HepG2 (cell line): ENCODE measurements at regions not wholly inside any gene's neighbourhood (a gene's known extent, or its start where the extent isn't known, plus 50 kb on each side); places are given as distances from the start of the nearest gene placed in this dataset.

Experiments used
- ZBTB39 ChIP-seq: sonication (generic); formaldehyde crosslinking; IDR thresholded peaks from 2 replicates; pipeline ENCODE4 v1.5.0; 2020; ENCODE audit warnings: missing genetic modification reagents
- ZNF569 ChIP-seq: sonication (generic); formaldehyde crosslinking; IDR thresholded peaks from 2 replicates; pipeline ENCODE4 v1.5.0; 2020; ENCODE audit warnings: mild to moderate bottlenecking, missing genetic modification reagents, moderate library complexity, borderline replicate concordance
- ZNF646 ChIP-seq: sonication (generic); formaldehyde crosslinking; IDR thresholded peaks from 2 replicates; pipeline ENCODE4 v1.9.0; 2021; ENCODE audit warnings: mild to moderate bottlenecking, missing genetic modification reagents
- ZNF713 ChIP-seq: sonication (generic); formaldehyde crosslinking; IDR thresholded peaks from 2 replicates; pipeline ENCODE4 v1.4.0; 2020; ENCODE audit warnings: mild to moderate bottlenecking, missing genetic modification reagents

- peak; percentile 45; the same call in 1 of the 2 replicates for TF ChIP-seq ZNF646 (CRISPR knock-in tag)
- no peak for TF ChIP-seq ZNF569 (CRISPR knock-in tag)
- no peak for TF ChIP-seq ZNF713 (CRISPR knock-in tag)
- TF ChIP-seq ZBTB39 (CRISPR knock-in tag), result 0 out of 2 replicates have a peak, but pooled peaks have one; percentile 48
Observed at GRCh38 chr3:144162042-144162441, 190.4 kb downstream of the DIPK2A start (continued).
